Activated naive CD8-positive, alpha-beta T cell treated with anti-CD3 and anti-CD28 coated beads, Interleukin-2, amount 50 U/mL, for 24 hours (primary cell): ENCODE measurements at regions not wholly inside any gene's neighbourhood (a gene's known extent, or its start where the extent isn't known, plus 50 kb on each side); places are given as distances from the start of the nearest gene placed in this dataset.

ENCODE experiments used
- ATAC-seq: fragments of 150-1000 bp; cut with Tn5 transposase; one replicate; pipeline ENCODE4 v1.10.0; 2021
- DNase-seq: peaks from one replicate; pipeline ENCODE4 v3.0.0; 2021
- H3K27ac Mint-ChIP-seq: one replicate; pipeline ENCODE4 v1.8.0; 2021; ENCODE audit warnings: mild to moderate bottlenecking, mixed read lengths
- H3K27me3 Mint-ChIP-seq: one replicate; pipeline ENCODE4 v1.8.0; 2021; ENCODE audit warnings: mixed read lengths
- H3K36me3 Mint-ChIP-seq: one replicate; pipeline ENCODE4 v1.8.0; 2021; ENCODE audit warnings: low read depth, mixed read lengths
- H3K4me1 Mint-ChIP-seq: one replicate; pipeline ENCODE4 v1.8.0; 2021; ENCODE audit warnings: mixed read lengths
- H3K4me3 Mint-ChIP-seq: one replicate; pipeline ENCODE4 v1.8.0; 2021; ENCODE audit warnings: mild to moderate bottlenecking, moderate library complexity, mixed read lengths
- H3K9me3 Mint-ChIP-seq: one replicate; pipeline ENCODE4 v1.8.0; 2021; ENCODE audit warnings: mixed read lengths

DNA sequence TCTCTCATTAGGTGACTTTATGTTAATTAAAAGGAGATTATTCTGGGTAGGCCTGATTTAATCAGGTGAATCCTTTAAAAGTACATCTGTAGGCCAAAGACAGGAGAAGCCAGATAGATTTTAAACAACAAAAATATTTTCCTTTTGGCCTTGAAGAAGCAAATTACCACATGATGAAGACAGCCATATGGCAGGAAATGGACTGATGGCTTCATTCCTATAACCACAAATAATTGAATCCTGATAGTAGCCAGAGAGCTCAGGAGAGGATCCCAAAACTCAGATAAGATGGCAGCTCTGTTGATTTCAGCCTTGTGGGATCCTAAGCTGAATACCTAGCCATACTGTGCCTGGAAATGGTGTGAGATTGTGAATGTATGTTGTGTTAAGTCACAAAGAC is 66.1 kb upstream of the PRKX start:
- Mint-ChIP-seq H3K27me3 (no peaks in the 10 kb centered on the region), H3K27ac (no peak overlapping the region), H3K4me3 (no peak overlapping the region), H3K36me3 (no peaks in the 10 kb centered on the region), H3K4me1 (no peaks in the 10 kb centered on the region), H3K9me3 (no peaks in the 10 kb centered on the region)
- DNase-seq (no peak), ATAC-seq (no peak)

DNA sequence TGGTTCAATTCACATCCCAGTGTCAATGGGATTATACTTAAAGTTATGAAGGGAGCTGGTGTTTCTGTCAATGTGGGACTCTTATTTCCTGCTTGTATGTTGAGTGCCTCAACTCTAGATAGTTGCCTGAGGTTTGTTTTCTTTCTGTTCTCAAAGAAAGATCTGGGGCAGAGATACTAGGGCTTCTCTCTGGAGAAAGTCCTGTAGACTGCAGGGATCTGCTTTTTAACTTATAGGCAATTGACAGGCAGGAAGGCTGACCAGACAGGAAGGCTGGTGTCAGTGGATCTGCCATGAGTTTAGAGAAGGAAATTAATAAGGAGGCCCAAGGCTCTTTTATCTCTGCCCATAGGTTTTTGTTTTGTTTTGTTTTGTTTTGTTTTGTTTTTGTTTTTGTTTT is 64.0 kb upstream of the PRKX start:
- H3K4me3 Mint-ChIP-seq = no peak overlapping the region

DNA sequence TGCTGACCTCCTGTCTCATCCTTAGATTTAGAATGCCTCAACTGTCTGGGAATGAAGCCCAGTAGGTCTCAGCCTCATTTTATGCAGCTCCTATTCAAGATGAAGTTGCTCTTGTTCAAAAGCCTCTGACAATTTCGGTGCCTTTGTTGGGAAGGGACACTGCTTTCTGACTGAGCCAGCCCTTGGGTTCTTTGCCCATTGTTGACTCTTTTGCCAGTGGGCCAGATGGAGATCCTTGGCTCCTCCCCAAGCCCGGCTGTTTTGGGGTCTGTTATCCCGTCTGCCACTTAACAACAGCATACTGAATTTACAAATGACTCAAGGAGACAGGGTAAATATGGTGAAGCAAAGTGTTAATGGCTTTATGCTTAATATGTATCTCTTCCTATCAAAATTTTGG is 58.3 kb upstream of the PRKX start:
- DNase-seq = no peak
- no peaks in the 10 kb centered on the region for H3K36me3 Mint-ChIP-seq
- H3K27ac Mint-ChIP-seq = no peak overlapping the region
- no peaks in the 10 kb centered on the region for H3K27me3 Mint-ChIP-seq
- no peaks in the 10 kb centered on the region for H3K4me1 Mint-ChIP-seq
- ATAC-seq = no peak
- no peak overlapping the region for H3K4me3 Mint-ChIP-seq
- H3K9me3 Mint-ChIP-seq = no peaks in the 10 kb centered on the region

More for the DNA sequence above, 64.0 kb upstream of the PRKX start:
- DNase-seq = no peak
- Mint-ChIP-seq H3K9me3 (no peaks in the 10 kb centered on the region), H3K4me1 (no peaks in the 10 kb centered on the region), H3K36me3 (no peaks in the 10 kb centered on the region), H3K27ac (no peak overlapping the region), H3K27me3 (no peaks in the 10 kb centered on the region)
- ATAC-seq = no peak

DNA sequence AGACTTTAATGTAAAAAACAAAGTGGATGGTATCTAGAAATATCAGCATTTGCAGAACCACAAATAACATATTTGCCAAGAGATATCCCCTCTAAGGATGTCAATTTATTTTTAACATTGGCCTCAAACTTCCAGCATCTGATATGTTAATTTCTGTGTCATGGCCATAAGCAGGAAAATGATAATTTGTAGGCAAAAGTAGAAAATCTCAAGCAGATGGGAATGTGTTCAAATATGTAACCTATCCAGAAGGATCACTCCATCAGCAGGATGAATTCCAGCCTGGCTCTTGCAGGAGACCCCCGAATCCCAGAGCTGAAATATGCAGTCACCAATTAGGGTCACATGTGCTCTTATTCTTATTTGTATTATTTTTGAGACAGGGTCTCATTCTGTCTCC is 55.4 kb upstream of the PRKX start:
- no peak for DNase-seq
- peaks cover 5% of the 10 kb centered on the region for H3K27me3 Mint-ChIP-seq
- ATAC-seq = no peak
- H3K9me3 Mint-ChIP-seq = peaks cover 6% of the 10 kb centered on the region
- no peaks in the 10 kb centered on the region for H3K4me1 Mint-ChIP-seq
- H3K36me3 Mint-ChIP-seq = no peaks in the 10 kb centered on the region
- H3K27ac Mint-ChIP-seq = no peak overlapping the region
- H3K4me3 Mint-ChIP-seq = no peak overlapping the region
